ENCODE measurements at regions not wholly inside any gene's neighbourhood (a gene's known extent, or its start where the extent isn't known, plus 50 kb on each side); places are given as distances from the start of the nearest gene placed in this dataset.
"Not testable (repeated sequence)": the region's sequence is repeated elsewhere in the genome, so short reads cannot be mapped to it uniquely, and the experiment has no call there.

- DNase-seq, result no peak
- TF ChIP-seq, protein P1, sequence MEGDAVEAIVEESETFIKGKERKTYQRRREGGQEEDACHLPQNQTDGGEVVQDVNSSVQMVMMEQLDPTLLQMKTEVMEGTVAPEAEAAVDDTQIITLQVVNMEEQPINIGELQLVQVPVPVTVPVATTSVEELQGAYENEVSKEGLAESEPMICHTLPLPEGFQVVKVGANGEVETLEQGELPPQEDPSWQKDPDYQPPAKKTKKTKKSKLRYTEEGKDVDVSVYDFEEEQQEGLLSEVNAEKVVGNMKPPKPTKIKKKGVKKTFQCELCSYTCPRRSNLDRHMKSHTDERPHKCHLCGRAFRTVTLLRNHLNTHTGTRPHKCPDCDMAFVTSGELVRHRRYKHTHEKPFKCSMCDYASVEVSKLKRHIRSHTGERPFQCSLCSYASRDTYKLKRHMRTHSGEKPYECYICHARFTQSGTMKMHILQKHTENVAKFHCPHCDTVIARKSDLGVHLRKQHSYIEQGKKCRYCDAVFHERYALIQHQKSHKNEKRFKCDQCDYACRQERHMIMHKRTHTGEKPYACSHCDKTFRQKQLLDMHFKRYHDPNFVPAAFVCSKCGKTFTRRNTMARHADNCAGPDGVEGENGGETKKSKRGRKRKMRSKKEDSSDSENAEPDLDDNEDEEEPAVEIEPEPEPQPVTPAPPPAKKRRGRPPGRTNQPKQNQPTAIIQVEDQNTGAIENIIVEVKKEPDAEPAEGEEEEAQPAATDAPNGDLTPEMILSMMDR (IDR thresholded peaks at IDR 0.05 in 8 of 11, conservative IDR thresholded peaks at IDR 0.05 in 3 of 11), result no peak
- TF ChIP-seq POLR2AphosphoS5 (IDR thresholded peaks at IDR 0.05) (no peak), POLR2A (IDR thresholded peaks at IDR 0.05) (no peak)
- H3K27me3 ChIP-seq (replicated peaks in 1 of 7), result no peaks in the 10 kb centered on the region
- H3K36me3 ChIP-seq, result no peaks in the 10 kb centered on the region
- no peak overlapping the region for H3K27ac ChIP-seq
- H3K4me1 ChIP-seq, result no peaks in the 10 kb centered on the region
- intact Hi-C loops (cut with DNase I; ENCODE audit: low total_unique reads), result no loop called here
- peaks cover 0 to 3% (median 0%) of the 10 kb centered on the region in 8 donors for H3K9me3 ChIP-seq
- no peak overlapping the region for H3K4me3 ChIP-seq
- WGBS, 5 donors, result 83 to 93% (median 84%) methylated on average over 5 of the region's 5 CpGs
Measured at GRCh38 chr1:171397851-171398469, 84.0 kb downstream of the FMO4 start.

GRCh38 chr1:171403393-171403792, 81.9 kb upstream of the PRRC2C start:
- TF ChIP-seq POLR2AphosphoS5 (IDR thresholded peaks at IDR 0.05) (no peak), POLR2A (IDR thresholded peaks at IDR 0.05) (no peak)
- TF ChIP-seq, protein P1 (IDR thresholded peaks at IDR 0.05 in 8 of 11, conservative IDR thresholded peaks at IDR 0.05 in 3 of 11), result no peak
- 66 to 79% (median 73%) methylated on average over 4 to 7 of the region's 7 CpGs for WGBS, 5 donors
- H3K4me1 ChIP-seq, result no peaks in the 10 kb centered on the region
- DNase-seq, result no peak
- H3K36me3 ChIP-seq, result no peaks in the 10 kb centered on the region
- intact Hi-C loops (cut with DNase I; ENCODE audit: low total_unique reads), result no loop called here
- H3K4me3 ChIP-seq, result no peak overlapping the region
- no peak overlapping the region for H3K27ac ChIP-seq
- H3K9me3 ChIP-seq, result peaks cover 0 to 20% (median 19%) of the 10 kb centered on the region in 8 donors
- H3K27me3 ChIP-seq (replicated peaks in 1 of 7), result no peaks in the 10 kb centered on the region

GRCh38 chr1:171405391-171405714, 80.0 kb upstream of the PRRC2C start:
- 70 to 88% (median 79%) methylated on average over 1 of the region's 1 CpG for WGBS, 5 donors
- H3K4me3 ChIP-seq, result no peak overlapping the region
- no peaks in the 10 kb centered on the region for H3K36me3 ChIP-seq
- no peaks in the 10 kb centered on the region for H3K4me1 ChIP-seq
- H3K9me3 ChIP-seq, result peaks cover 0 to 20% (median 19%) of the 10 kb centered on the region in 8 donors
- no peaks in the 10 kb centered on the region for H3K27me3 ChIP-seq (replicated peaks in 1 of 7)
- no peak overlapping the region for H3K27ac ChIP-seq
- no peak for DNase-seq
- TF ChIP-seq POLR2A (IDR thresholded peaks at IDR 0.05) (no peak), POLR2AphosphoS5 (IDR thresholded peaks at IDR 0.05) (no peak)
- TF ChIP-seq, protein P1 (IDR thresholded peaks at IDR 0.05 in 8 of 11, conservative IDR thresholded peaks at IDR 0.05 in 3 of 11), result no peak
- intact Hi-C loops (cut with DNase I; ENCODE audit: low total_unique reads), result no loop called here

DNA sequence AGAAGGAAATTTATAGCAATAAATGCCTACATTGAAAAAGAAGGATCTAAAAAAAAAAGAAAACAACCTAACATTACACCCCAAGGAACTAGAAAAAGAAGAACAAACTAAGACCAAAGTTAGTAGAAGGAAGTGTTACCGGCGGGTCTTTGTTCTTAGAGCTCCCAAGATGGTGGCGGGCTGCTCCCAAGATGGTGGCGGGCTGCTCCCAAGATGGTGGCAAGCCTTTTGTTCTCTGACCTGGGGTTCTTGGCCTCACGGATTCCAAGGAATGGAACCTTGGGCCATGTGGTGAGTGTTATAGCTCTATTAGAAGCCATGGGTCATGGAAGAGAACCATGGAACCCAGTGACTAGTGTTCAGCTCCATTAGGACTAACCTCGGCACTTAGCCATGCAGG, 71.8 kb upstream of the PRRC2C start:
- H3K27me3 ChIP-seq (replicated peaks in 1 of 7); H3K27ac ChIP-seq: not testable (repeated sequence)
- 91 to 95% (median 91%) methylated on average over 6 of the region's 6 CpGs for WGBS, 5 donors

GRCh38 chr1:171418546-171418945, 66.8 kb upstream of the PRRC2C start:
- DNase-seq, result no peak
- no peak overlapping the region for H3K27ac ChIP-seq

More for the DNA sequence above, 71.8 kb upstream of the PRRC2C start:
- H3K36me3 ChIP-seq; H3K4me3 ChIP-seq; DNase-seq; intact Hi-C loops (cut with DNase I; ENCODE audit: low total_unique reads); H3K4me1 ChIP-seq; H3K9me3 ChIP-seq: not testable (repeated sequence)

More at GRCh38 chr1:171418546-171418945, 66.8 kb upstream of the PRRC2C start:
- no peaks in the 10 kb centered on the region for H3K4me1 ChIP-seq
- no peaks in the 10 kb centered on the region for H3K27me3 ChIP-seq (replicated peaks in 1 of 7)
- TF ChIP-seq, protein P1 (IDR thresholded peaks at IDR 0.05 in 8 of 11, conservative IDR thresholded peaks at IDR 0.05 in 3 of 11), result no peak
- no peak for TF ChIP-seq POLR2A (IDR thresholded peaks at IDR 0.05)
- TF ChIP-seq POLR2AphosphoS5 (IDR thresholded peaks at IDR 0.05), result no peak
- intact Hi-C loops (cut with DNase I; ENCODE audit: low total_unique reads), result no loop called here
- WGBS, 5 donors, result 88 to 96% (median 90%) methylated on average over 3 of the region's 3 CpGs
- H3K9me3 ChIP-seq, result no peaks in the 10 kb centered on the region
- no peaks in the 10 kb centered on the region for H3K36me3 ChIP-seq
- H3K4me3 ChIP-seq, result no peak overlapping the region
